A549 (cell line): ENCODE measurements at regions not wholly inside any gene's neighbourhood (a gene's known extent, or its start where the extent isn't known, plus 50 kb on each side); places are given as distances from the start of the nearest gene placed in this dataset.

Source experiments
- ATAC-seq, 2 experiments: fragments of 200-7000 bp in 1 of 2; fragments of >200 bp in 1 of 2; cut with Nextera tagmentation in 1 of 2; cut with Tn5 transposase in 1 of 2; 3 replicates each; pipeline versions ENCODE4 v1.8.0 to v1.9.1; 2018 to 2020; ENCODE audit warnings: mild to moderate bottlenecking in 1 of 2, moderate library complexity in 1 of 2
- CTCF ChIA-PET: fragments of 300-600 bp; sonication (Branson Sonifier 250); formaldehyde crosslinking; extraction: SDS; loops from one replicate; lab custom pipeline; 2021; ENCODE audit warnings: antibody characterized with exemption, inconsistent platforms; lab: Yijun Ruan, JAX
- POLR2A ChIA-PET: fragments of 350-600 bp; formaldehyde crosslinking; extraction: SDS; loops from one replicate; lab custom pipeline; 2021; ENCODE audit warnings: antibody characterized with exemption, inconsistent platforms; lab: Yijun Ruan, JAX
- DNase-seq, 2 experiments: peaks; one replicate each; pipeline versions ENCODE4 v3.0.0 to v3.0.0-alpha.2; 2011 to 2016; ENCODE audit warnings: low read depth in 1 of 2, low spot score in 1 of 2
- FAIRE-seq: peaks from 2 replicates; lab custom pipeline; 2011; peaks lifted over from hg19 to GRCh38; lab: Jason Lieb, UNC
- H3K27ac ChIP-seq, 2 experiments: fragments of >200 bp; sonication (Bioruptor Twin); formaldehyde crosslinking; 3 replicates each; pipeline ENCODE4 v1.5.1; 2016 to 2017
- H3K4me1 ChIP-seq: fragments of >200 bp; sonication (Bioruptor Twin); formaldehyde crosslinking; 3 replicates; pipeline ENCODE4 v1.6.1; 2016
- H3K4me2 ChIP-seq: fragments of >200 bp; sonication (Bioruptor Twin); formaldehyde crosslinking; 3 replicates; pipeline ENCODE4 v1.6.1; 2016
- H3K4me3 ChIP-seq: fragments of >200 bp; sonication (Bioruptor Twin); formaldehyde crosslinking; 3 replicates; pipeline ENCODE4 v1.5.1; 2016
- H3K9me3 ChIP-seq: fragments of >200 bp; sonication (Bioruptor Twin); formaldehyde crosslinking; 3 replicates; pipeline ENCODE4 v1.6.1; 2016
- ATOH8 ChIP-seq: fragments of 250-450 bp; sonication (Bioruptor Pico); IDR thresholded peaks from 2 replicates; pipeline ENCODE4 v1.5.0; 2020; ENCODE audit warnings: low read depth, mild to moderate bottlenecking, moderate library complexity
- BHLHE40 ChIP-seq: IDR thresholded peaks from 2 replicates; pipeline ENCODE4 v1.6.1; 2012; ENCODE audit warnings: low read depth, low read length, inconsistent platforms
- EHF ChIP-seq: fragments of 250-450 bp; sonication (Bioruptor Pico); IDR thresholded peaks from 2 replicates; pipeline ENCODE4 v1.5.0; 2020; ENCODE audit warnings: mild to moderate bottlenecking
- FOSB ChIP-seq: fragments of 250-450 bp; sonication (Bioruptor Pico); IDR thresholded peaks from 2 replicates; pipeline ENCODE4 v1.5.0; 2020; ENCODE audit warnings: mild to moderate bottlenecking, moderate library complexity
- FOSL2 ChIP-seq, 2 experiments: fragments of 450-650 bp in 1 of 2; fragments of >200 bp in 1 of 2; sonication (Bioruptor Twin) in 1 of 2; formaldehyde crosslinking; IDR thresholded peaks; 2 replicates each; pipeline versions ENCODE4 v1.5.0 to v1.6.1; 2016 to 2020; ENCODE audit warnings: mild to moderate bottlenecking in 1 of 2, moderate library complexity in 1 of 2
- GATA3 ChIP-seq: IDR thresholded peaks from 2 replicates; pipeline ENCODE4 v1.6.1; 2012; ENCODE audit warnings: borderline replicate concordance
- HMGXB4 ChIP-seq: fragments of 250-450 bp; sonication (Bioruptor Pico); IDR thresholded peaks from 2 replicates; pipeline ENCODE4 v1.5.0; 2021; ENCODE audit warnings: mild to moderate bottlenecking, moderate library complexity, borderline replicate concordance
- HOXA7 ChIP-seq: fragments of 250-450 bp; sonication (Bioruptor Pico); IDR thresholded peaks from 2 replicates; pipeline ENCODE4 v1.5.0; 2020; ENCODE audit warnings: mild to moderate bottlenecking, moderate library complexity
- JUNB ChIP-seq: fragments of >200 bp; sonication (Bioruptor Twin); formaldehyde crosslinking; IDR thresholded peaks from 2 replicates; pipeline ENCODE4 v1.6.1; 2016
- KDM1A ChIP-seq: fragments of 200-600 bp; sonication (generic); IDR thresholded peaks from 2 replicates; pipeline ENCODE4 v1.6.1; 2016; ENCODE audit warnings: low read depth, mild to moderate bottlenecking
- KDM5A ChIP-seq: fragments of 200-600 bp; sonication (generic); IDR thresholded peaks from 2 replicates; pipeline ENCODE4 v1.6.1; 2016; ENCODE audit warnings: antibody characterized with exemption, mild to moderate bottlenecking
- NFE2L2 ChIP-seq: fragments of 150-350 bp; conservative IDR thresholded peaks from 2 replicates; pipeline ENCODE4 v1.6.1; 2014; ENCODE audit warnings: low read length
- NPAS2 ChIP-seq: fragments of 250-450 bp; sonication (Bioruptor Pico); IDR thresholded peaks from 2 replicates; pipeline ENCODE4 v1.8.0; 2022; ENCODE audit warnings: mild to moderate bottlenecking, moderate library complexity, borderline replicate concordance
- NR3C1 ChIP-seq: fragments of >200 bp; sonication (Bioruptor Twin); formaldehyde crosslinking; IDR thresholded peaks from 3 replicates; pipeline ENCODE4 v1.6.1; 2017
- POLR2A ChIP-seq: IDR thresholded peaks from 2 replicates; pipeline ENCODE4 v1.6.1; 2012; ENCODE audit warnings: mild to moderate bottlenecking, low read length
- RAD21 ChIP-seq, 2 experiments: fragments of >200 bp in 1 of 2; sonication (Bioruptor Twin) in 1 of 2; formaldehyde crosslinking in 1 of 2; IDR thresholded peaks in 1 of 2; conservative IDR thresholded peaks in 1 of 2; 2 replicates in 1 of 2; 3 replicates in 1 of 2; pipeline ENCODE4 v1.6.1; 2012 to 2018; ENCODE audit warnings: inconsistent platforms in 1 of 2
- RARB ChIP-seq: fragments of 250-450 bp; sonication (Bioruptor Pico); IDR thresholded peaks from 2 replicates; pipeline ENCODE4 v1.8.0; 2021; ENCODE audit warnings: mild to moderate bottlenecking, moderate library complexity
- RCOR1 ChIP-seq: fragments of 150-350 bp; IDR thresholded peaks from 2 replicates; pipeline ENCODE4 v1.6.1; 2014; ENCODE audit warnings: antibody characterized with exemption, low read length, low read depth
- RFX5 ChIP-seq: fragments of 450-650 bp; IDR thresholded peaks from 2 replicates; pipeline ENCODE4 v1.7.1; 2014; ENCODE audit warnings: antibody characterized with exemption, mild to moderate bottlenecking, moderate library complexity
- TFCP2L1 ChIP-seq: fragments of 250-450 bp; sonication (Bioruptor Pico); IDR thresholded peaks from 2 replicates; pipeline ENCODE4 v1.5.0; 2021; ENCODE audit warnings: mild to moderate bottlenecking
- TP53 ChIP-seq: fragments of 250-450 bp; sonication (Bioruptor Pico); IDR thresholded peaks from 2 replicates; pipeline ENCODE4 v1.5.0; 2021; ENCODE audit warnings: mild to moderate bottlenecking, moderate library complexity
- ZC3H11A ChIP-seq: fragments of 450-650 bp; IDR thresholded peaks from 2 replicates; pipeline ENCODE4 v1.6.1; 2014; ENCODE audit warnings: antibody characterized with exemption, mild to moderate bottlenecking
- WGBS: methylation state at CpG from one replicate; pipeline ENCODE4 v1.1.6; 2017; ENCODE audit errors: missing lambda C conversion rate; 5-methylcytosine and 5-hydroxymethylcytosine counted together

- H3K9me3 ChIP-seq = peaks cover 3% of the 10 kb centered on the region; the same call in 1 of the 3 replicates
- DNase-seq (no peak), FAIRE-seq (no peak), ATAC-seq (no peak)
- no peak overlapping the region for H3K27ac ChIP-seq
- ChIA-PET POLR2A (no interaction called here), CTCF (no interaction called here)
- 3% methylated on average over 8 of the region's 8 CpGs for WGBS
- no peak for TF ChIP-seq FOSL2 (IDR thresholded peaks at IDR 0.05)
- TF ChIP-seq FOSL2 (CRISPR knock-in tag; IDR thresholded peaks at IDR 0.05) = no peak
- no peak for TF ChIP-seq POLR2A
- no peak overlapping the region for H3K4me3 ChIP-seq
- no peak overlapping the region for H3K4me2 ChIP-seq
- H3K4me1 ChIP-seq = no peaks in the 10 kb centered on the region
These were observed 639.6 kb downstream of the BRD1 start for GRCh38 chr22:49188091-49188490.

GRCh38 chr22:49186762-49187161, 640.9 kb downstream of the BRD1 start:
- Histone ChIP-seq H3K27ac (no peak overlapping the region), H3K4me3 (no peak overlapping the region), H3K4me2 (no peak overlapping the region), H3K4me1 (no peaks in the 10 kb centered on the region), H3K9me3 (peaks cover 3% of the 10 kb centered on the region; the same call in 1 of the 3 replicates)
- no peak for DNase-seq
- WGBS = 27% methylated on average over 4 of the region's 12 CpGs
- no peak for ATAC-seq
- POLR2A ChIA-PET = no interaction called here
- FAIRE-seq = no peak
- CTCF ChIA-PET = no interaction called here
- TF ChIP-seq JUNB = no peak
- no peak for TF ChIP-seq FOSB (CRISPR knock-in tag)
- no peak for TF ChIP-seq NR3C1
- TF ChIP-seq GATA3 = no peak
- TF ChIP-seq ATOH8 = no peak
- TF ChIP-seq HOXA7 (CRISPR knock-in tag) = no peak
- no peak for TF ChIP-seq RCOR1
- no peak for TF ChIP-seq RFX5
- no peak for TF ChIP-seq RARB (CRISPR knock-in tag)
- no peak for TF ChIP-seq EHF (CRISPR knock-in tag)
- TF ChIP-seq RAD21 (conservative IDR thresholded peaks at IDR 0.05 in 1 of 2, IDR thresholded peaks at IDR 0.05 in 1 of 2) = no peak
- no peak for TF ChIP-seq HMGXB4 (CRISPR knock-in tag)
- TF ChIP-seq, all 56 proteins: peak for 0

- H3K27ac ChIP-seq = no peak overlapping the region
- H3K9me3 ChIP-seq = peaks cover 3% of the 10 kb centered on the region; the same call in 1 of the 3 replicates
- ChIA-PET POLR2A (no interaction called here), CTCF (no interaction called here)
- ATAC-seq (no peak), DNase-seq (no peak), FAIRE-seq (no peak)
- H3K4me2 ChIP-seq = no peak overlapping the region
- no peaks in the 10 kb centered on the region for H3K4me1 ChIP-seq
- TF ChIP-seq FOSL2 (IDR thresholded peaks at IDR 0.05) (no peak), FOSL2 (CRISPR knock-in tag; IDR thresholded peaks at IDR 0.05) (no peak), KDM1A (no peak), RAD21 (conservative IDR thresholded peaks at IDR 0.05 in 1 of 2, IDR thresholded peaks at IDR 0.05 in 1 of 2) (no peak), ZC3H11A (no peak), NPAS2 (no peak), TP53 (CRISPR knock-in tag) (no peak), BHLHE40 (no peak), TFCP2L1 (CRISPR knock-in tag) (no peak), KDM5A (no peak), NFE2L2 (no peak)
- 86% methylated on average over 1 of the region's 1 CpG for WGBS
- H3K4me3 ChIP-seq = no peak overlapping the region
These were observed 641.4 kb downstream of the BRD1 start for GRCh38 chr22:49186293-49186692.
